SK-N-SH (cell line): ENCODE measurements at regions not wholly inside any gene's neighbourhood (a gene's known extent, or its start where the extent isn't known, plus 50 kb on each side); places are given as distances from the start of the nearest gene placed in this dataset.

Experiments
- CTCF ChIP-seq: fragments of 200-600 bp; sonication (generic); IDR thresholded peaks from 2 replicates; pipeline ENCODE4 v1.6.1; 2017; ENCODE audit warnings: antibody characterized with exemption, mild to moderate bottlenecking, moderate library complexity
- EP300 ChIP-seq, 2 experiments: IDR thresholded peaks; 2 replicates each; pipeline versions ENCODE4 v1.4.0 to v1.6.1; 2012; ENCODE audit warnings: borderline replicate concordance in 1 of 2, low read depth in 1 of 2, low read length in 1 of 2
- GATA2 ChIP-seq: sonication (generic); formaldehyde crosslinking; IDR thresholded peaks from 2 replicates; pipeline ENCODE4 v1.5.0; 2020; ENCODE audit warnings: mild to moderate bottlenecking, missing genetic modification reagents
- JUND ChIP-seq: IDR thresholded peaks from 2 replicates; pipeline ENCODE4 v1.4.0; 2012
- POLR2AphosphoS5 ChIP-seq: IDR thresholded peaks from 2 replicates; pipeline ENCODE4 v1.6.1; 2012; ENCODE audit warnings: low read depth, low read length
- RCOR1 ChIP-seq: fragments of 150-350 bp; IDR thresholded peaks from 2 replicates; pipeline ENCODE4 v1.6.1; 2017; ENCODE audit warnings: antibody characterized with exemption, low read length
- TAF1 ChIP-seq: IDR thresholded peaks from 2 replicates; pipeline ENCODE4 v1.6.1; 2012; ENCODE audit warnings: low read depth, mild to moderate bottlenecking, low read length, moderate library complexity, borderline replicate concordance
- ZBTB33 ChIP-seq: IDR thresholded peaks from 2 replicates; pipeline ENCODE4 v1.4.0; 2012; ENCODE audit warnings: low read depth, borderline replicate concordance

- TF ChIP-seq CTCF (no peak), POLR2AphosphoS5 (no peak), JUND (no peak), ZBTB33 (no peak), RCOR1 (no peak), TAF1 (no peak), EP300 (IDR thresholded peaks at IDR 0.05; ENCODE audit: borderline replicate concordance in 1 of 2, low read depth in 1 of 2, low read length in 1 of 2) (no peak), GATA2 (CRISPR knock-in tag) (0 out of 2 replicates have a peak, but pooled peaks have one; percentile 13)
Observed at GRCh38 chr7:68504716-68505115, 1093.6 kb upstream of the AUTS2 start.
